Trophoblast cell (in vitro differentiated cells and primary cell): ENCODE measurements at regions not wholly inside any gene's neighbourhood (a gene's known extent, or its start where the extent isn't known, plus 50 kb on each side); places are given as distances from the start of the nearest gene placed in this dataset.
"Not testable (repeated sequence)": the region's sequence is repeated elsewhere in the genome, so short reads cannot be mapped to it uniquely, and the experiment has no call there.

Source experiments
- DNase-seq, 2 donors: peaks; one replicate each; pipeline ENCODE4 v3.0.0-alpha.2; 2016
- H2AFZ ChIP-seq: 2 replicates; pipeline ENCODE4 v1.6.1; 2013; ENCODE audit warnings: low read length, moderate library complexity, mild to moderate bottlenecking; ENCODE audit not compliant: insufficient read depth, poor library complexity
- H2AK5ac ChIP-seq: 2 replicates; pipeline ENCODE4 v1.6.1; 2013; ENCODE audit warnings: mild to moderate bottlenecking, low read length
- H2BK120ac ChIP-seq: 2 replicates; pipeline ENCODE4 v1.6.1; 2013; ENCODE audit warnings: low read length, mild to moderate bottlenecking, moderate library complexity; ENCODE audit not compliant: insufficient read depth, poor library complexity
- H2BK12ac ChIP-seq: 2 replicates; pipeline ENCODE4 v1.6.1; 2013; ENCODE audit warnings: mild to moderate bottlenecking, low read length, moderate library complexity
- H2BK5ac ChIP-seq: 2 replicates; pipeline ENCODE4 v1.6.1; 2013; ENCODE audit warnings: low read length, low read depth, moderate library complexity, mild to moderate bottlenecking; ENCODE audit not compliant: poor library complexity
- H3K14ac ChIP-seq: 2 replicates; pipeline ENCODE4 v1.6.1; 2013; ENCODE audit warnings: mild to moderate bottlenecking, low read length
- H3K18ac ChIP-seq: 2 replicates; pipeline ENCODE4 v1.6.1; 2013; ENCODE audit warnings: mild to moderate bottlenecking, low read length
- H3K23ac ChIP-seq: 2 replicates; pipeline ENCODE4 v1.6.1; 2013; ENCODE audit warnings: low read length
- H3K27ac ChIP-seq: 2 replicates; pipeline ENCODE4 v1.5.1; 2013; ENCODE audit warnings: low read depth, mild to moderate bottlenecking, inconsistent platforms, low read length, moderate library complexity
- H3K27me3 ChIP-seq: 2 replicates; pipeline ENCODE4 v1.6.1; 2013; ENCODE audit warnings: inconsistent platforms, mild to moderate bottlenecking, low read length, moderate library complexity; ENCODE audit not compliant: insufficient read depth
- H3K36me3 ChIP-seq, 2 experiments: 1 replicate in 1 of 2; 2 replicates in 1 of 2; pipeline ENCODE4 v1.6.1; 2013; ENCODE audit warnings: low read length in 2 of 2, mild to moderate bottlenecking in 2 of 2, moderate library complexity in 1 of 2; ENCODE audit not compliant: insufficient read depth in 2 of 2, control insufficient read depth in 1 of 2
- H3K4ac ChIP-seq: 2 replicates; pipeline ENCODE4 v1.6.1; 2013; ENCODE audit warnings: low read depth, mild to moderate bottlenecking, low read length, moderate library complexity
- H3K4me1 ChIP-seq, 2 experiments: 1 replicate in 1 of 2; 2 replicates in 1 of 2; pipeline ENCODE4 v1.6.1; 2013; ENCODE audit warnings: low read length in 2 of 2, mild to moderate bottlenecking in 2 of 2, moderate library complexity in 1 of 2; ENCODE audit not compliant: insufficient read depth in 2 of 2, control insufficient read depth in 1 of 2
- H3K4me2 ChIP-seq: 2 replicates; pipeline ENCODE4 v1.6.1; 2013; ENCODE audit warnings: inconsistent platforms, mild to moderate bottlenecking, low read length, moderate library complexity
- H3K4me3 ChIP-seq: 2 replicates; pipeline ENCODE4 v1.5.1; 2013; ENCODE audit warnings: mild to moderate bottlenecking, low read depth, low read length, inconsistent platforms
- H3K79me1 ChIP-seq: one replicate; pipeline ENCODE4 v1.6.1; 2013; ENCODE audit warnings: low read length
- H3K79me2 ChIP-seq: 2 replicates; pipeline ENCODE4 v1.6.1; 2013; ENCODE audit warnings: low read length, mild to moderate bottlenecking; ENCODE audit not compliant: control insufficient read depth, insufficient read depth, poor library complexity
- H3K9ac ChIP-seq: 2 replicates; pipeline ENCODE4 v1.6.1; 2013; ENCODE audit warnings: mild to moderate bottlenecking, low read length
- H3K9me3 ChIP-seq: 2 replicates; pipeline ENCODE4 v1.6.1; 2013; ENCODE audit warnings: low read depth, mild to moderate bottlenecking, control low read depth, inconsistent platforms, low read length; ENCODE audit not compliant: insufficient read depth
- H4K12ac ChIP-seq: 2 replicates; pipeline ENCODE4 v1.6.1; 2013; ENCODE audit warnings: low read depth, mild to moderate bottlenecking, low read length, moderate library complexity
- H4K8ac ChIP-seq: 2 replicates; pipeline ENCODE4 v1.6.1; 2013; ENCODE audit warnings: low read depth, mild to moderate bottlenecking, low read length, moderate library complexity
- H4K91ac ChIP-seq: one replicate; pipeline ENCODE4 v1.6.1; 2013; ENCODE audit warnings: low read depth, mild to moderate bottlenecking, low read length, moderate library complexity
- WGBS: extraction: QIAGEN DNeasy Blood & Tissue Kit; methylation state at CpG from one replicate; pipeline ENCODE4 v1.1.7; 2013; ENCODE audit warnings: missing lambda C conversion rate; ENCODE audit not compliant: insufficient read length, insufficient coverage; ENCODE audit errors: extremely low coverage; 5-methylcytosine and 5-hydroxymethylcytosine counted together

DNA sequence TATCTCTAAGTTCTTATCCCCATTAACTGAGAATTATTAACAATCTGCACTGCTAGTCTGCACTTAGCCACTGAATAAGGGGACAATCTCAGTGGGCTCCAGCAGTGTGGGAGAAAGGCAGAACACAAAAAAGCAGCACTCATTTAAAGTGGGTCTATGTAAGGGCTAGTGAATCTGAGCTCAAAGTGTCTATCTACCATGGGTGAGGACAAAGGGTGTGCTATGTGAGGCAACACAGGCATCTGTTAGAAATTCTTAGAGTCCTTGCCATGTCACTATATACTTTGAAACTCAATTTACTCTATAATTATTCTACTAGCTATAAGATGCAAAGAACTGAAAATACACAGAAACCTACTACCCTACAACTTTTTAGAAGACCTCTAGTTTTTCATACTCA, 135.8 kb upstream of the TMEM168 start:
- H3K4ac ChIP-seq, result no peak overlapping the region
- no peak overlapping the region for H4K91ac ChIP-seq
- no peak overlapping the region for H3K27ac ChIP-seq
- H2BK5ac ChIP-seq, result no peak overlapping the region
- no peaks in the 10 kb centered on the region for H3K79me1 ChIP-seq
- H4K8ac ChIP-seq, result no peak overlapping the region
- H2BK12ac ChIP-seq, result no peak overlapping the region
- no peaks in the 10 kb centered on the region for H3K79me2 ChIP-seq
- no peak overlapping the region for H2BK120ac ChIP-seq
- peaks cover 0 to 2% of the 10 kb centered on the region in 2 experiments for H3K36me3 ChIP-seq
- H2AK5ac ChIP-seq, result no peak overlapping the region
- no peak overlapping the region for H4K12ac ChIP-seq
- no peak overlapping the region for H3K4me2 ChIP-seq
- H3K27me3 ChIP-seq, result no peaks in the 10 kb centered on the region
- no peaks in the 10 kb centered on the region for H3K4me1 ChIP-seq
- H3K9ac ChIP-seq, result no peak overlapping the region
- H3K14ac ChIP-seq, result no peak overlapping the region
- DNase-seq, result no peak
- no peak overlapping the region for H3K18ac ChIP-seq
- no peak overlapping the region for H3K23ac ChIP-seq
- H3K9me3 ChIP-seq, result no peaks in the 10 kb centered on the region
- no peak overlapping the region for H2AFZ ChIP-seq
- H3K4me3 ChIP-seq, result no peak overlapping the region

- not testable (repeated sequence) for H2BK120ac ChIP-seq, H3K4ac ChIP-seq, H3K9ac ChIP-seq, H3K79me2 ChIP-seq, H2AFZ ChIP-seq, H3K9me3 ChIP-seq, H3K4me1 ChIP-seq, H3K4me2 ChIP-seq, DNase-seq, H3K4me3 ChIP-seq, H2AK5ac ChIP-seq, H4K91ac ChIP-seq, H3K36me3 ChIP-seq, H3K27ac ChIP-seq, H3K18ac ChIP-seq, H2BK12ac ChIP-seq, H4K8ac ChIP-seq, H3K14ac ChIP-seq, H2BK5ac ChIP-seq, H3K23ac ChIP-seq, H3K27me3 ChIP-seq, H3K79me1 ChIP-seq, H4K12ac ChIP-seq
- WGBS, result no CpG with 5 or more reads among the region's 25 CpGs
Measured at GRCh38 chr7:112922546-112922945, 132.4 kb upstream of the TMEM168 start.

- not testable (repeated sequence) for H3K79me2 ChIP-seq, H2BK120ac ChIP-seq, DNase-seq, H3K27me3 ChIP-seq, H4K91ac ChIP-seq, H3K4me1 ChIP-seq, H3K23ac ChIP-seq, H2BK5ac ChIP-seq, H3K14ac ChIP-seq, H3K9me3 ChIP-seq, H3K27ac ChIP-seq, H2BK12ac ChIP-seq, H3K18ac ChIP-seq, H3K4me2 ChIP-seq, H3K36me3 ChIP-seq, H3K4me3 ChIP-seq, H3K4ac ChIP-seq, H3K9ac ChIP-seq, H3K79me1 ChIP-seq, H4K12ac ChIP-seq, H4K8ac ChIP-seq, H2AK5ac ChIP-seq, H2AFZ ChIP-seq
- no CpG with 5 or more reads among the region's 18 CpGs for WGBS
Measured at GRCh38 chr7:112916431-112916830, 126.2 kb upstream of the TMEM168 start.

- H2AK5ac ChIP-seq, result no peak overlapping the region
- H3K14ac ChIP-seq, result no peak overlapping the region
- no peak for DNase-seq
- WGBS, result no CpG with 5 or more reads among the region's 2 CpGs
- no peaks in the 10 kb centered on the region for H3K9me3 ChIP-seq
- no peak overlapping the region for H2BK120ac ChIP-seq
- no peak overlapping the region for H3K23ac ChIP-seq
- no peak overlapping the region for H3K4me3 ChIP-seq
- no peak overlapping the region for H2BK5ac ChIP-seq
- no peak overlapping the region for H2BK12ac ChIP-seq
- H3K27ac ChIP-seq, result no peak overlapping the region
- no peak overlapping the region for H3K9ac ChIP-seq
- no peak overlapping the region for H4K8ac ChIP-seq
- H3K4me1 ChIP-seq, result no peaks in the 10 kb centered on the region
- H3K36me3 ChIP-seq, result no peaks in the 10 kb centered on the region
- H4K91ac ChIP-seq, result no peak overlapping the region
- no peak overlapping the region for H4K12ac ChIP-seq
- H3K79me2 ChIP-seq, result no peaks in the 10 kb centered on the region
- H2AFZ ChIP-seq, result no peak overlapping the region
- H3K4me2 ChIP-seq, result no peak overlapping the region
- H3K79me1 ChIP-seq, result no peaks in the 10 kb centered on the region
- no peak overlapping the region for H3K4ac ChIP-seq
- no peak overlapping the region for H3K18ac ChIP-seq
- H3K27me3 ChIP-seq, result no peaks in the 10 kb centered on the region
Measured at GRCh38 chr7:112908086-112908485, 117.9 kb upstream of the TMEM168 start.

- no peak overlapping the region for H3K4ac ChIP-seq
- no peak overlapping the region for H2AFZ ChIP-seq
- no peaks in the 10 kb centered on the region for H3K79me2 ChIP-seq
- no peak overlapping the region for H3K4me2 ChIP-seq
- no peak overlapping the region for H4K12ac ChIP-seq
- no peak overlapping the region for H2AK5ac ChIP-seq
- H3K4me1 ChIP-seq, result no peaks in the 10 kb centered on the region
- H3K14ac ChIP-seq, result no peak overlapping the region
- H3K4me3 ChIP-seq, result no peak overlapping the region
- H4K8ac ChIP-seq, result no peak overlapping the region
- H3K27me3 ChIP-seq, result no peaks in the 10 kb centered on the region
- DNase-seq, result no peak
- H3K9me3 ChIP-seq, result no peaks in the 10 kb centered on the region
- H2BK12ac ChIP-seq, result no peak overlapping the region
- H4K91ac ChIP-seq, result no peak overlapping the region
- H3K23ac ChIP-seq, result no peak overlapping the region
- H3K27ac ChIP-seq, result no peak overlapping the region
- H3K18ac ChIP-seq, result no peak overlapping the region
- no peaks in the 10 kb centered on the region for H3K79me1 ChIP-seq
- H3K36me3 ChIP-seq, result no peaks in the 10 kb centered on the region
- H3K9ac ChIP-seq, result no peak overlapping the region
- H2BK120ac ChIP-seq, result no peak overlapping the region
- H2BK5ac ChIP-seq, result no peak overlapping the region
- no CpG with 5 or more reads among the region's 1 CpG for WGBS
Measured at GRCh38 chr7:112907658-112908057, 117.5 kb upstream of the TMEM168 start.
